Activated CD4-positive, alpha-beta T cell treated with anti-CD3 and anti-CD28 coated beads, Interleukin-2, amount 50 U/mL, for 24 hours (primary cell): ENCODE measurements at regions not wholly inside any gene's neighbourhood (a gene's known extent, or its start where the extent isn't known, plus 50 kb on each side); places are given as distances from the start of the nearest gene placed in this dataset.
"Not testable (repeated sequence)": the region's sequence is repeated elsewhere in the genome, so short reads cannot be mapped to it uniquely, and the experiment has no call there.

Experiments
- DNase-seq, 2 donors: peaks; one replicate each; pipeline ENCODE4 v3.0.0-alpha.2; 2020; ENCODE audit warnings: low read depth in 1 of 2, low spot score in 1 of 2

DNA sequence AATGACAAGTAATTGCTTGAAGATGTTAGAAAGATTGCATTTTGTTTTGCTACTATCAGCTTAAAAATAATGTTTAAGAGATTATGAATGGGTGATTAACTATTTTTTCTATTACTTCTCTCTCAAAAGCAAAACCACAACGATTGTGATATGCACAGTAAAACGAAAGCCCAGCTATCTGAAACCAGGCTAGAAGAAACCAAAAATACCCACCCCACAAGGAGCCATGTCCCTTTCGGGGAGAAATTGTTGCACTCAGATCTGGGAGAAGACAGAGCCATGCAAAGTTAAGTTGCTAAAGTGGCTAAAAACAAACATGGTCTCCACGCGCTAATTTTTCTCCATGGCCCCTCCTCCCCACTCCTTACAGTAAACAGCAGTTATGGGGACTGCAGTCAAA, 173.6 kb downstream of the RPS24 start:
- no peak for DNase-seq

DNA sequence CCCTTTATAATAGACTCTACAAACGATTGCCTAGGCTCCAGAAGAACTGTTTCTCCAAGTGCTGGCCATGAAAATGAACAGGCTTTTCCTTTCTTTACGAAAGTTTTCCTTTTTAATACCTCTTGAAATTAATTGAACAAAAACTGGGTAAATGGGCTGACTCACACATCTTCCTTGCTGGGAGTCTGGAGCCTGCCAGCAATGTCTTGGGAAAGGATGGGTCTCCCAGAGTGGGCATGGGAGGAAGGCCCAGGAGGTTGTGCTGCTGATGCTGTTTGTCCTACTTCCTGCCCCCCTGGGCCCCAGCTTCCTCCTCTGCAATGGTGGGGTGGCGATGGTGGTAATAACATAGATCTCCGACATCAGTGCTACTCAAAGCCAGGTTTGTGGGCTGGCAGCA, 174.1 kb downstream of the RPS24 start:
- no peak for DNase-seq

GRCh38 chr10:78209970-78210369, 176.3 kb downstream of the RPS24 start:
- DNase-seq, result no peak

GRCh38 chr10:78210548-78210947, 176.9 kb downstream of the RPS24 start:
- DNase-seq, result no peak

DNA sequence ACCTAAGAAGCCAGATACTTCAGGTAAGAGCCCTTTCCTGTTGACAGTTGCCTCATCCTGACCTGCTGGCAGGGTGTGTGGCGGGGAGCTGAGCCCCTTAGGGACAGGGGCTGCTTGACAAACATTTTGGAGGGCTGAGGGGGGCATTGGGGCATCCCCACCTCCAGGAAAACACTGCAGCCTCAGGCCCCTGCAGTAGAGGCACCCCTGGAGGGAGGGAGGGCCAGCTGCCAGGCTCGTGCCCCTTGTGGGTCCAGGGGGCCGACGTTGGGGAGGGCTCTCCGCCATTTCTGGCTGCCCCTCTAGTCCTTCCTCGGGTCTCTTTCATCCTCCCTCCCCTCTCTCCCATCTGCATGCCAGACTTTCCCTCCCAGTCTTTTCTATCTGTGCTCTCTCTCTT, 177.3 kb downstream of the RPS24 start:
- DNase-seq, result no peak

DNA sequence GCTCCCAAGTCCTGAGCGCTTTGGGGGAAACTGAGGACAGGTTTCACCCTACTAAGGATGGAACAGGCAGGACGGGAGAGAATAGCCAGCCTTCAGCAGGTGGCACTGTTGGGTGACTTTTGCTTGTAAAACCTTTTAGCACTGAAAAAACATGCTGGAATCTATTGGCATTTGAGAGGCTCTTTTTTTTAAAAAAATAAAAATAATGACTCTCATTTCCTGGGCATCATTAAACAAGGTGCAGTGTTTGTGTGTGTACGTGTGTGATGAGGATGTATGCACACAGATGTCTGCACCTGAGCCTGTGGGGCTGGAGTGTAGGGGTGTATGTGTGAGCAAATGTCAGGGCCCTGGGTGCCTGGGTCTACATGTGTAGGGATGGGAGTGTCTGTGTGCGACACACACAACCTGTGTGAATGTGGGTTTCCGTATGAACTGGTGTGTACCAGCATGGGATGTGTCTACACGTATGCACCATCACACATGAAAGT, 177.9 kb downstream of the RPS24 start:
- no peak for DNase-seq

GRCh38 chr10:78212060-78212785, 178.6 kb downstream of the RPS24 start:
- DNase-seq, result no peak

DNA sequence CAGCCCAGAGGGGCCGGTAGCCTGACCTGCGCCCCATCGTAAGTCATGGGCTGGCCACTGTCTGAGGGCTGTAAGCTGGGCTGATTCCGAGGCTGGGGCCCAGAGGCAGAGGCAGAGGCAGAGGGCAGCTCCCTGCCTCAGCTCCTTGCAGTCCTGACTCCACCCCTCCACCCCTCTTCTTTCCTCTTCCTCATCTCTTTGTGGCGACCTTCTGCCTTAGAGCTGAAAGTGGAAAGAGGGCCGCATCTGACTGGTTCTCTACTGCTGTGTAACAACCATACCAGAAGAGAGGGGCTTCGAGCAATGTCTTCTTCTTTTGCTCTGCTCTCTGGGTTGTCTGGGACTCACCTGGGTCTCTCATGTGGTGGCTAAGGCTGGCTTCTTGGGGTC, 179.1 kb downstream of the RPS24 start:
- no peak for DNase-seq

- DNase-seq, result no peak
Observed at GRCh38 chr10:78214955-78215354, 181.3 kb downstream of the RPS24 start.

GRCh38 chr10:78215645-78216044, 182.0 kb downstream of the RPS24 start:
- peak in 1 of 2 donors; percentile 13 for DNase-seq

DNA sequence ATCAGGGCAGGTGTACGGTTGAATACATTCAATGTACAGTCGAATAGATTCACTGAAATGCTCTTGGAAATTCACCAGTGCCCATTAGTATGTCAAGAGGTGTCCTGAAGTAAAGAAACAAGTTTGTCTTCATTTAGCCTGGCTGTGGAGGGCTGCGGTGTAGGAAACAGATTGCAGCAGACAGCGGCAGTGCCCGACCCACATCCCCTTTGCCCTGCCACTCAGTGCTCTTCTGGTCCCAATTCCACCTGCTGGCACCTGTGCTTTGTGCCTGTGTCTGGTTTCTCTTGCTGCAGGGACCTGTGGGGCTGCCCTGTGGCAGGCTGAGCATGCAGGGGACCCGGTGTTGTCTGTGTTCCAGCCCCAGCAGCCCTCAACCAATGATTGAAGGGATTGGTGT, 183.7 kb downstream of the RPS24 start:
- no peak for DNase-seq

GRCh38 chr10:78218798-78219490, 185.3 kb downstream of the RPS24 start:
- DNase-seq, result no peak

DNA sequence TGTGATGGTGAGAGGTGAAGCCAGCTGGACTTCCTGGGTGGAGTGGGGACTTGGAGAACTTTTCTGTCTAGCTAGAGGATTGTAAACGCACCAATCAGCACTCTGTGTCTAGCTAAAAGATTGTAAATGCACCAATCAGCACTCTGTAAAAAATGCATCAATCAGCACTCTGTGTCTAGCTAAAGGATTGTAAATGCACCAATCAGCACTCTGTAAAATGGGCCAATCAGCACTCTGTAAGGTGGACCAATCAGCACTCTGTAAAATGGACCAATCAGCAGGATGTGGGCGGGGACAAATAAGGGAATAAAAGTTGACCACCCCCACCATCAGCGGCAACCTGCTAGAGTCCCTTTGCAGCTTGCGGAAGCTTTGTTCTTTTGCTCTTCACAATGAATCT, 185.9 kb downstream of the RPS24 start:
- not testable (repeated sequence) for DNase-seq

DNA sequence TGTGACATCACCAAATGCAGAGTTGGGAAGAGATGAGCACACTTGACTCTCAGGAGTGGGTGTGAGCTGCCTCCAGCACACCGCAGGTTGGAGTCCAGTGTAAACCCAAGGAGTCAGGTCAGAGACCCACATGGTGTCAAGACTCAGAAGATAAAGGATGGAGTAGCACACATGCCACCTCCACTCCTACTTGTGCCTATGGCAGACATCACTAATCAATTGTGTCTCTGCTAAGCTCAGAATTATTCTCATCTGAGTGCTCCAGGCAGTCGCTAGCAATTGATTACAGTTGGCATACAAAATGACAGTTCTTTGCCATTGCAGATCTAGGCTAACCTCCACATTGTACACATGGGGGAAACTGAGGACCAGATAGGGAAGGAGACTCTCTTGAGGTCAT, 187.1 kb downstream of the RPS24 start:
- DNase-seq, result no peak

DNA sequence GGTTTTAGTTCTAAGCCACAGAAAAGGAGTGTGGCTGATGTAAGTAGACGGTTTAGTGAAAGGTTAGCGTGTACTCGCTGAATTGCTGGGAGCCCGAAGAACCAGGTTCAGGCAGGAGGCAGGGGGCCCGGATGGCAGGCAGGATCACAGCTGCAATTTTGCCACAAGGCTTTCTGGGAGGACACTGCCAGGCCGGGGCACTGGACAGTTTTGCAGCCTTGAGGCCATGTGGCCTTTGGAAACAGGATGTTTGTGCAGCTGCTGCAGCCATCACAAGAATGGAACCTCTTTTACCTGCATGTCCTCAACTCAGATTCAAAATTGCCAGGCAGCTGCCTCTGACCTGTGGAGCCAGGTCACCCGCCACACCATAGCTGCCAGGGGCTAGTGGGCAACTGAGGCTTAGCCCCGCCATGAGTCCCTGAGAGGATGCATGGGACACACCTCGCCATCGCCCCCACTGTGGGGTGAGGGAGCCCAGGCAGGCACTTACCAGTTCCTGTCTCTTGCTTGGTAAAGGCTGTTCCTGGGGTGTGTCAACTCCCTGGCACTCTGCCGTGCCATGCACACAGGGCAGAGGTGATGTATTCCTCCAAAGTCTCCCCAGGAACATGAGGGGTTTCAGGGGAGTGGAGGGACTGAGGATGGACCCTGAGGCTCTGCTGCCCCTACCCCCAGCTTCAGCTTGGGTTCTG, 188.6 kb downstream of the RPS24 start:
- DNase-seq, result no peak

GRCh38 chr10:78223088-78223487, 189.4 kb downstream of the RPS24 start:
- no peak for DNase-seq

DNA sequence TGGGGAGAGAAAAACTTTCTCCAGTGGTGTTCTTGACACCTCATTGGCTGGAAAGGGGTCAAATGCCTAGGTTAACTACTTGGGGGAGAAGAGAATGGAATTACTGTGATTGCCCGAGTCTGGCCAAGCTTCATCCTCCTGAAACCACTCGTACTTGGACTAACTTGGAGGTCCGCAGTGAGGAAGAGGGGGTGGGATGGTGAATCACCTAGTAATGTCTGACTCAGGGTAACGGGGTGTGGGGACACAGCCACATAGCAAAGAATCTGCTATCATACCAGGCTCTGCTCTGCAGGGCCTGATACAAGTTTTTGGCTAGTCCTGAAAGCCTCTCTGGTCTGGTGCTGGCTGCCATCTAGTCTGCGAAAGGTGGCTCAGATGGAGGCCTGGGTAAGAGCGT, 190.9 kb downstream of the RPS24 start:
- no peak for DNase-seq

DNA sequence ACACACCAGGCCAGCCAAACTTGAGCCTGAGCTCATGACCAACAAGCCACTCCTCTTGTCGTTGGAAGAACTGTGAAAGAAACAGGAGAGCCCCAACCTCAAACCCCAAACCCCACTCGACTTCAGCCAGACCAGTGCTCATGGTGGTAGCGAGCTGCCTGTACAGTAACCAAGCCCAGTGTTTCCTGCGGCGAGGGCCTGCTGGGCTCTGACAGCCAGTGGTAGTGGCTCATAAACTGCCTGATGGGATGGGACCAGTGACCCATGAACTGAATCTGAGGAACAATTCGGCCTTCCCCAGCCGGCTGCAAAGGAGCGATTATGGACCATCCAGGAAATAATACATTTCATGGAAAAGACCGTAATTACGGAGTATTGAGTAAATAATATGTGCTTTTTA, 191.9 kb downstream of the RPS24 start:
- DNase-seq, result no peak

DNA sequence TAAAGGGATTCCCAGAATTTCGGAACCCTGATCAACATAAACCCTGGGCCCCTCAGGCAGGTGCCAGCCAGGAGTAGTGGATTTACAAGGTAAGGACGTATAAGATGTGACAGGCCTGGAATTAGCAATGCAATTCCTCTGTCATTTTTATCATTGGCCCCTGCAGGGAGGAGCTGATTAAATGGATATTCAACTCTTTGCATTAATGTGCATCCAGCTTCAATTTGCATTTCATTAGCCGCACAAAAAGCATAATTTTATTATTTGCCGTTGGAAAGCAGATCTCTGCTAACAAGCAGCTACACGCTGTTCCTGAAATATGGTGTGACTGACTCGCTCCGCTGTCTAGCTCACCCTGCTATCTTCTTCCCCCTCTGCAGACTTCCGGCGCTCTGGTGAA, 195.8 kb downstream of the RPS24 start:
- no peak for DNase-seq

DNA sequence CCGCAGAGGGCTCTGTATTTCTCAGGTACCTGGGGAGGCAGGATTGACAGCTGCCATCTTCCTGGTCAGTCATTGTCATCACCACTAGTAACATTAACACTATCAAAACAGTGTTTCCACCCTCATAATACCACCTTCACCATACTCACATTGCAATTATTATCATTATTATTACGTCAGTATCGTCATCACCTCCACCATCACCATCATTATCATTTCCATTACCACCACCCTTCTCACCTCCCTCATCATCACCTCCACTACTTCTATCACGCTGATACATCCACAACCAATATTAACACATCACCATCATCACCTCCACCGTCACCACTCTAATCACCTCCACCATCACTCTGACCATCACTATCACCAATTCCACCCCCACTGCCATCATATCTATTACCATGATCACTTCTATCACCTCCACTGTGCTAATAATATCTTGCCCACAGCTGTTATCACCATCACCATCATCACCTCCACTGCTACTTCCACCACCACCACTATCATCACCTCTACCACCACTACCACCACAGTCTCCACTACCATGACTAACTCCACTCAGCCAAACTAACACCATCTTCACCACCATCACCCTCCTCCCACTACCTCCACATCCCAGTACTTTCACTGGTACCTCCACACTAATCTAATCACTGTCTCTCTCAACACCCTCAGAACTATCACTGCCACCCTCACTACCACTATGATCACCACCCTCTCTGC, 196.4 kb downstream of the RPS24 start:
- no peak for DNase-seq

GRCh38 chr10:78231327-78231726, 197.7 kb downstream of the RPS24 start:
- DNase-seq, result no peak

DNA sequence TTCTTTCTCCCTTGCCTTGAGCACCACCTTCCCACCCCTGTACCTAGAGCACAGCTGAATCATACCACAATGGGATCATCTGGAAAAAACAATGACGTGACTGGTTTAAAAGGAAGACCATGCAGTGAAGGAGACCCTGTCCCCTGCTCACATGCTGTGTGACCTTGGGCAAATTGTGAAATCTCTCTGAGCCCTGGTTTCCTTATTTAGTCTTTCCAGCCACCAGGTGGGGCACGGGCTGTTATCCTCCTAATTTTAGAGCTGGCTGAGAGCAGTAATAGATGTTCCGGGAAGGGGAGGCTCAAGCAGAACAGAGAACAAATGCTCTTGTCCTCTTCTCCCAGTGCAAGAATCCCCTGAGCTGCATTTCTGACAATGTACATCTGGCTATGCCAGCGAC, 198.3 kb downstream of the RPS24 start:
- DNase-seq, result no peak
